H4 (cell line): ENCODE measurements at regions not wholly inside any gene's neighbourhood (a gene's known extent, or its start where the extent isn't known, plus 50 kb on each side); places are given as distances from the start of the nearest gene placed in this dataset.

ENCODE experiments used
- DNase-seq: peaks from one replicate; pipeline ENCODE4 v3.0.0-alpha.2; 2015; ENCODE audit warnings: low spot score

GRCh38 chr9:109945573-109945972 lies 165.6 kb downstream of the PALM2AKAP2 start:
- no peak for DNase-seq

DNA sequence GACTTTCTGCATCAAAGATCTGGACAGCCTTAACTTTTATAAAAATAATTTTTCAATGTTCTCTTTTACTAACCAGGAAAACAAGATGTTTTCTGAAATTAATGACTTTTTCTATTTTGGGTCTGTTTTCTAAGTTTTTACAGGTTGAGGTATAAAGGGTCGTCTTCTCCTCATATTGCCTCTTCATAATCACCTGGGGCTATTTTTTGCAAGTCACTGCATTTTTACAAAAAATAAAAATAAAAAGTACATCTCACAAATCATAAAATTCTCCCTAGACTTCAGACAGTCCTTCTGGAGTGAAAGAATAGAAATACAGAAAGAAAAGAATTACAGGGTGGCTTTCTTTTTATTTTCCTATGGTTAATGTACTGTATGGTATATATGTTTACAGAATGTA lies 168.5 kb downstream of the PALM2AKAP2 start:
- no peak for DNase-seq

- DNase-seq = no peak
Observed at GRCh38 chr9:109950710-109951443, 170.9 kb downstream of the PALM2AKAP2 start.

- DNase-seq = no peak
Observed at GRCh38 chr9:109953300-109953699, 173.3 kb downstream of the PALM2AKAP2 start.

DNA sequence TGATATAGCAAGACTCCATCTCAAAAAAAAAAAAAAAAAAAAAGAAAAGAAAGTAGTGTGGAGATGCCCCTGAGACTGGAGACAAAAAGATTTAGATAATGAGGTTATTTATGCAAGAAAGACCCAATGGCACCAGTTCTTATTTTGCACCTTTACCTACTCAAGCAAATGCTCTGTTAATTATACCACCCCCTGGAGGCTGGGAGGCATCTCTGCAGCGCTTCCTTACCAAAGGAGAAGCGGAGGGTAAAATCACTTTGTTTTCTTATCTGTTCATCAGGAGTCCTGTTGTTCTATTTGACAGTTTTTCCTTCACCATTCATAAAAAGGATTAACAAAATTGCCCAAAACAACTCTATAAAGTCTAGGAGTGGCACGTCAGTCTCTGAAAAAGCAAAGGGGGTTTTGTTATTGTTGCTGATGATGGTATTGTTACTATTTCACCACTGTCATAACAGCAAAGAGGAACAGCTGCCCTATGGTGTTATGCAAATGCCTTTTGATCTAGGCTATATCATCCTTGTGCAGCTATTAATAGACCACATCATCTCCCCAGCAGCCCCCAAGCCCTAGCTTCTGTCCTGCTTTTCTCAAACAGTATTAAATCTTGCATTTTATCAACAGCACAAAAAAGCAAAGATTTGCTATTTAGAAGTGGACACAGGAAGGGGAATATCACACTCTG lies 174.0 kb downstream of the PALM2AKAP2 start:
- DNase-seq = no peak

DNA sequence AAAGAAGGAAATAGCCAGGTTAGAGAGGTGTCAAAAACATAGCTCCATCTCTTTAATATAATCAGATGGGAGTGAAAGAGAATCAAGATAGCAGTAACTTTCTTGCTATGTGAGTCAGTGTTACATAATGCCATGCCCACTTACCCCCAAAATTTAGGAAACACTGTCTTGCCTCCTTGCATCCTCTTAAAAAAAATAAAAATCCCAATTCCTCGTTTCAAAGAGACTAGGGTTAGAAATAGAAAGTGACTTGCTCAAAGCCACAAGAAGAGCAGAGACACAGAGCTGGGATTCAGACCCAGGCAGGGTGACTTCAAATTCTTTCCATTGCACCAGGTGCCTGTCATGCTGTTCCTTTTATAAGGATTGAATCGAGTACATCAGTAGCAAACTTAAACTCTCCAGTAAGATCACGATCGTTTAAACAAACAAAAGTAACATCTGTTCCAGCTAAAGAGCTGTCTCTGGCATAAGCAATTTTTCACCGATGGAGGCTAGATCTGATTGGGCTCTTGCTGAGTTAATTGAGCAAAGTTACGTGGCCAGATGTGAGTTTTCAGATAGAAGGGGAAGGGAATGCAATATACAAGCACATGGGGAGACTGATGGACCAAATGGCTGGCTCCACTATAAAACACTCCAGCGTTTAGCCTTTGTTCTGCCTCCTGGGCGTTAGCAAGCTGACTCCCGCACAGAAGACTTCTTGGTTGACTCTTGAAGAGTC lies 176.9 kb downstream of the PALM2AKAP2 start:
- DNase-seq = no peak

GRCh38 chr9:109959679-109960078 lies 179.7 kb downstream of the PALM2AKAP2 start:
- no peak for DNase-seq

DNA sequence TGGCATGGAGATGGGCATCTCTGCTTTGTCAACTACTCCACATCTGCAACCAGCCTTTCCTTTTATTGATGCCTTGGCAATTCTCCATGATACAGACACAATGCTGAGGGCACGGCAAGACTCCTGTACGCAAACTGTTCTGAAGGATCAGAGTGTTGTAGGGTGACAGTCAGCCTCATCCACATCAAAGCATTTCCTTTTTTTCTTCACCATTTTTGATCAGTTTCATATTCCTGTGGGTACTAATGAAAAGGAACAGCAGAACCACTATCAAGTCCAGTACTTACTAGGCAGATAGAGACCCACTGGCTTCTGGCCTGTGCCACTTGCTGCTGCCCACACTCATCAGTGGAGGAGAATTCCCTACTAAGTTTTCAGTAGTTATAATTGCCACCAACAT lies 181.6 kb downstream of the PALM2AKAP2 start:
- no peak for DNase-seq

GRCh38 chr9:109962215-109962614 lies 182.2 kb downstream of the PALM2AKAP2 start:
- DNase-seq = no peak

- no peak for DNase-seq
Observed at GRCh38 chr9:109963079-109963478, 183.1 kb downstream of the PALM2AKAP2 start.

DNA sequence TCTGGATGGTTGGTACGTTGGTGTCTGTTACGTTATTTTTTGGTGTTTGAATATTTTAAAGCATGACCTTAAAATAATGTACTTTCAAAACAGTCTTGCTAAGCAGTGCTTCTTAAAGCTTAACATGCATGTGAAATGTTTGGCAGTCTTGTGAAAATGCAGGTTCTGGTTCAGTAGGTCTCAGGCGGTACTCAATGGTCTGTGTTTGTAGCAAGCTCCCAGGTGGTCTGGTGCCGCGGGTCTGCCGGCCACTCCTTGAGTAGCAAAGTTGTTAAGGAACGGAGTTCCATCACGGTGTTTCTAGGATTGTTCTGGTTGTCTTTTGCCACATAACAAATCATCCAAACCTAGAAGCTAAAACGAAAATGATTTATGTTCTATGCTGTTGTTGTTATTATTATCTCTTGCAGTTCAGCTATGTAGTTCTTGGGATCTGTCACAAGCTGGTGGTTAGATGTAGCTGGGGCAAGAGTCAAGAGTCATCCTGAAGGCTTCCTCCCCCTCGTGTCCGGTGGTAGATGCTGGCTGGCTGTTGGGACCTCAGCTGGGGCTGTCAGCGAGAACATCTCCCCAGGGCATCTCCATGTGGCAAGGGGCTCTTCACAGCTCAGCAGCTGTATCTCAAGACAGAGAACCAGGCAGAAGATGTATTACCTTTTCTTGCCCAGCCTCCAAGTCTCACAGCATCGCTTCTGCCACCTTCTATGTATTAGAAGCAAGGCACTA lies 186.8 kb downstream of the PALM2AKAP2 start:
- no peak for DNase-seq

GRCh38 chr9:109967651-109968642 lies 187.9 kb downstream of the PALM2AKAP2 start:
- no peak for DNase-seq

GRCh38 chr9:109969011-109969410 lies 189.0 kb downstream of the PALM2AKAP2 start:
- no peak for DNase-seq

- DNase-seq = no peak
Observed at GRCh38 chr9:109969573-109970237, 189.7 kb downstream of the PALM2AKAP2 start.

DNA sequence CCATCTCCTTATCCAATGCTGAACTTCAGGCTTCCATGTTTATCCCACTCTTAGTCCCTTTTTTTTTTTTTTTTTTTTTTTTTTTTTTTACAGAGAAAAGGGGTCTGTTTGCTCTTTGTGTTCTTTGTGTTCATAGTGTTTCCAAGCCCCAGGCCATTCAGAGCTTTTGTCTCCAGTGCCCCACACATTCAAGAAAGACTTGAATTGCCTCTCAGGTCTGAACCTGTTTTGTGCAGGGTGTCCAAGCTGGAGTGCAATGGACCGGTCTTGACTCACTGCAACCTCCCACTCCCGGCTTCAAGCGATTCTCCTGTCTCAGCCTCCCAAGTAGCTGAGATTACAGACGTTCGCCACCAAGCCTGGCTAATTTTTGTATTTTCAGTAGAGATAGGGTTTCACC lies 191.2 kb downstream of the PALM2AKAP2 start:
- DNase-seq = no peak

DNA sequence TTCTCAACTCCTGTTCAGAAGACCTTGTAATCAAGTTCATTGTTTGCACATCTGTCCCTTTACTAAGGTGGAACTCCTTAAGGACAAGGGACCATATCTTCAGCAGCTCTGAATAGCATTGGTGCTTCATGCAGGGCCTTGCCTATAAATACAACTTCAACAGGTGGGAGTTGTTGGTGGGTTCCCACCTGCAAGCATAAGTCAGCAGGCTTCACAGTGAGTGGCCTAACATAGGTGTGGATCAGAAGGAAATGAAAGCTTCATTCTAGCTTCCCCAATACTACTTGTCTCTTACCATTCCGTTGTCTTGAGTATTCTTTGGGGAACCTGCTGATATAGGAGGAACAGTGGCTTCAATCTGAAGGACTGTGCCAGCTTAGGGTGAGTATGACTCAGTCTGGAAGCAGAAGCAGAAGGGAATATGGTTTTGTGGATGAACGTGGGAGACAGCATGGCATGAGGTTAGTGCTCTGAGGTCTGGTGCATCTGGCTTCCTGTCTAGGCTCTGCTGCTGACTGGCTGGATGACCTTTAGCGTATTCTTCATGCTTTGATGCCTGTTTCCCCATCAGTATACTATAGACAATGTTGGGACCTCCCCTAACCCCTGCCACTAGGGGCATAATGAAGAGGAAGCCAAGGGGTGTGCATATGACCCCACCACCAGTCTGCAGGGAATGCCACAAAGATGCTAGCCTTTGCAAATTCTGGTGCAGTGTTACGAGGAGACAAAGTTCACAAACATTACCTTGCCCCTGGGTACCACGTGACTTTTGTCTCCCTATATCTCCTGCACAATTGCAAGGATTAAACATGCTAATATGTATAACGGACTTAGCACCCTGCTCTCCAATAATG lies 192.3 kb downstream of the PALM2AKAP2 start:
- DNase-seq = no peak

DNA sequence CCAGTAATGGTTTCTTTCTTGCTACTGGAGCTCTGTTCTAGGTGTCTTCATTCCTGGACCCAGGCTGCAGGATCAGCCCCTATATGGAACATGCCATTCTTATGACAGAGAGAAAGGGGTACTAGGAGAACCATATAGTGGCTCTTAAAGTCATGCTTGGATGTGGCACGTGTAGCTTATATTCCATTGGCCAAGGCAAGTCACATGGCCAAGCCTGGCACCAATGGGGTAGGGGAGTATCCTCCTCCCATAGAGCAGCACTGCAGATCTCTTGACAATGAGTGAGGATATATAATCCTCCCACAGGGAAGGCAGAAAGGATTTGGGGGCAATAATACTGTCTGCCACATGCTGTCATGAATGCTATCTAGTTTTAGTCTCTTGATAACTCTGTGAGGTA lies 193.3 kb downstream of the PALM2AKAP2 start:
- DNase-seq = no peak

GRCh38 chr9:109974143-109974917 lies 194.3 kb downstream of the PALM2AKAP2 start:
- DNase-seq = no peak

- no peak for DNase-seq
Observed at GRCh38 chr9:109974918-109975276, 194.9 kb downstream of the PALM2AKAP2 start.
